GM13976 (cell line): ENCODE measurements at regions not wholly inside any gene's neighbourhood (a gene's known extent, or its start where the extent isn't known, plus 50 kb on each side); places are given as distances from the start of the nearest gene placed in this dataset.

ENCODE experiments used
- DNase-seq: peaks from one replicate; pipeline ENCODE4 v3.0.0; 2012; ENCODE audit warnings: low spot score
- CTCF ChIP-seq: IDR thresholded peaks from 2 replicates; pipeline ENCODE4 v1.5.1; 2012; ENCODE audit warnings: borderline replicate concordance, mild to moderate bottlenecking; ENCODE audit not compliant: insufficient read depth; ENCODE audit errors: extremely low read depth, missing control alignments, control extremely low read depth
- in situ Hi-C: fragments of 300-500 bp; cut with MboI; formaldehyde crosslinking; loops from one replicate; pipeline ENCODE4 v1.12.0; 2022; ENCODE audit warnings: low sequenced_read_pairs, mixed read lengths, inconsistent platforms; ENCODE audit not compliant: unreplicated experiment

GRCh38 chr9:32289756-32290155 lies 94.7 kb upstream of the ACO1 start:
- in situ Hi-C loops: no loop called here
- no peak for TF ChIP-seq CTCF
- no peak for DNase-seq

GRCh38 chr9:32291370-32291769 lies 93.1 kb upstream of the ACO1 start:
- TF ChIP-seq CTCF: no peak
- in situ Hi-C loops: no loop called here

GRCh38 chr9:32292611-32293010 lies 91.8 kb upstream of the ACO1 start:
- in situ Hi-C loops: no loop called here
- no peak for DNase-seq

More at GRCh38 chr9:32291370-32291769, 93.1 kb upstream of the ACO1 start:
- no peak for DNase-seq

GRCh38 chr9:32293091-32293490 lies 91.4 kb upstream of the ACO1 start:
- in situ Hi-C loops: no loop called here
- DNase-seq: no peak
- TF ChIP-seq CTCF: no peak

More at GRCh38 chr9:32292611-32293010, 91.8 kb upstream of the ACO1 start:
- no peak for TF ChIP-seq CTCF

GRCh38 chr9:32294106-32294505 lies 90.3 kb upstream of the ACO1 start:
- DNase-seq: no peak
- TF ChIP-seq CTCF: no peak
- in situ Hi-C loops: no loop called here

- in situ Hi-C loops: no loop called here
- DNase-seq: no peak
- no peak for TF ChIP-seq CTCF
These were observed 84.1 kb upstream of the ACO1 start for GRCh38 chr9:32300373-32300772.

GRCh38 chr9:32304495-32304894 lies 79.9 kb upstream of the ACO1 start:
- no peak for DNase-seq
- TF ChIP-seq CTCF: no peak
- in situ Hi-C loops: no loop called here
